ENCODE measurements at regions not wholly inside any gene's neighbourhood (a gene's known extent, or its start where the extent isn't known, plus 50 kb on each side); places are given as distances from the start of the nearest gene placed in this dataset.

- no peak for TF ChIP-seq CTCF (IDR thresholded peaks at IDR 0.05)
- TF ChIP-seq POLR2A (IDR thresholded peaks at IDR 0.05) = no peak
- no peak for TF ChIP-seq EP300 (IDR thresholded peaks at IDR 0.05)
Measured at GRCh38 chr13:63691474-63691873, 2275.8 kb upstream of the PCDH20 start.

Measured in gastroesophageal sphincter (tissue), 3 donors.